Upper lobe of left lung (tissue), 6 donors: ENCODE measurements at regions not wholly inside any gene's neighbourhood (a gene's known extent, or its start where the extent isn't known, plus 50 kb on each side); places are given as distances from the start of the nearest gene placed in this dataset.

Experiments used
- ATAC-seq, 2 donors: fragments of 200-7000 bp; cut with Tn5 transposase; one replicate each; pipeline ENCODE4 v1.9.1; 2022; ENCODE audit warnings: mild to moderate bottlenecking in 2 of 2, moderate library complexity in 2 of 2; ENCODE audit not compliant: low FRiP score in 2 of 2
- DNase-seq, 2 donors: peaks; one replicate each; pipeline ENCODE4 v3.0.0-alpha.2; 2019 to 2020
- H3K27ac ChIP-seq, 4 donors: fragments of 200-600 bp; sonication (generic); one replicate each; pipeline ENCODE4 v1.5.1; 2016 to 2019
- H3K27me3 ChIP-seq, 4 donors: fragments of 200-600 bp; sonication (generic); one replicate each; pipeline ENCODE4 v1.5.1; 2017 to 2019
- H3K36me3 ChIP-seq, 4 donors: fragments of 200-600 bp; sonication (generic); one replicate each; pipeline ENCODE4 v1.5.1; 2016 to 2019
- H3K4me1 ChIP-seq, 4 donors: fragments of 200-600 bp; sonication (generic); one replicate each; pipeline ENCODE4 v1.5.1; 2018 to 2019
- H3K4me3 ChIP-seq, 4 donors: fragments of 200-600 bp; sonication (generic); one replicate each; pipeline ENCODE4 v1.5.1; 2017 to 2019; ENCODE audit warnings: mild to moderate bottlenecking in 2 of 4, moderate library complexity in 1 of 4
- H3K9me3 ChIP-seq, 4 donors: fragments of 200-600 bp; sonication (generic); one replicate each; pipeline ENCODE4 v1.5.1; 2018 to 2019
- EP300 ChIP-seq, 4 donors: sonication (generic); formaldehyde crosslinking; IDR thresholded peaks; one replicate each; pipeline ENCODE4 v1.5.1; 2017; ENCODE audit warnings: antibody characterized with exemption in 4 of 4, control low read depth in 2 of 4
- POLR2A ChIP-seq, 4 donors: fragments of 450-650 bp; IDR thresholded peaks; one replicate each; pipeline ENCODE4 v1.5.1; 2016 to 2017; ENCODE audit warnings: antibody characterized with exemption in 4 of 4, mild to moderate bottlenecking in 2 of 4
- POLR2AphosphoS5 ChIP-seq, 2 donors: sonication (generic); formaldehyde crosslinking; IDR thresholded peaks; one replicate each; pipeline ENCODE4 v1.5.1; 2017; ENCODE audit warnings: antibody characterized with exemption in 2 of 2
- WGBS, 2 donors: methylation state at CpG; one replicate each; pipeline ENCODE4 v1.1.5; 2017 to 2018; 5-methylcytosine and 5-hydroxymethylcytosine counted together
- TF ChIP-seq, protein P1 (sequence below), 6 experiments: fragments of 450-650 bp in 4 of 6; fragments of 200-600 bp in 2 of 6; sonication (generic) in 2 of 6; IDR thresholded peaks; one replicate each; pipeline ENCODE4 v1.5.1; 2016 to 2019; ENCODE audit warnings: antibody characterized with exemption in 6 of 6
- donor health status: DM: no; HTN: no; CAD: no; lungs with moderate emphysema.
- donor health status: DM: no; HTN: yes; CAD: no; lungs with severe emphysema.

DNA sequence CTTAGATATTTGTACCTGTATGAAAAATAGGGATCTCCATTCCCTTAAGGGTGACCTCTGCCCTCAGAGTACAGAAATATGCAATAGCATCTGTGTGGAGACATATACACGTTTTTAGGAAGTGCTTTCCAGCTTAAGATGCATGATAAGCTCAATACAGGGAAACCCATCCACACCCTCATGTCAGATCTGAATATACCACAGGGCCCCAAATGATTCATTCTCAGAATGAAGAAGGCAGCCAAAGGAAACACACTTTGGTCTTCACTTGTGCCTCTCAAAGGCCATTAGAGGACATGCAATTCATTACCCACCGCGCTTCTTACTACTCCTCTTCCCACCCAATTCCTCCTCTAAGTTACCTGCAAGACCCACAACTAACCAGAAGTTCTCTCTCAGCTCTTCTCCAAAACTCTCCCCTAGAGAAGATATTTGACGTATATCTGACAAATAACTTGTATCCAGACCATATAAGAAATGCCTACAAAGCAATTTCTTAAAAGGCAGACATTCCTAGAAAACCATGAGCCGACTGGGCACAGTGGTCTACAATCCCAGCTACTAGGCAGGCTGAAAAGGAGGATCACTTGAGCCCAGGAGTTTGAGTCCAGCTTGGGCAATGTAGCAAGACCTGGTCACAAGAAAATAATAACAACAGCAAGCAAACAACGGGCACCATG is 103.0 kb downstream of the OAT start:
- ATAC-seq: no peak

DNA sequence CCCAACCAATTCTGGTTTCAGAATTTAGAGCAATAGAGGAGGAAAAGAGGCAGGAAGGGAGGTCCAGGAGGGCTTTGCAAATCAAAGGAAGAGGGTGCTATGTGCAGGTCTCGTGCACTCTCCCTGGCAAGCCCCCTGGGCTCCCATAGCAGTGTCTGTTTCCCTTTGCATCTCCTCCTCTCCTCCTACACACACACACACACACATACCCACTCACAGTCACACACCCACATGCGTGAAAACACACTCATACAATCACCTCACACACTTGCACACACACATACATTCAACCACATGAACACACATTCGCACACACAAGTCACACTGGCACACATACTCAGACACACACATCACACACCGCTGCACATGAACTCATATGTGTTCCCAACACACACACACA is 105.3 kb downstream of the OAT start:
- Histone ChIP-seq H3K4me1 (no peaks in the 10 kb centered on the region), H3K36me3 (no peaks in the 10 kb centered on the region), H3K4me3 (no peak overlapping the region), H3K27me3 (no peaks in the 10 kb centered on the region), H3K9me3 (no peaks in the 10 kb centered on the region), H3K27ac (no peak overlapping the region)
- DNase-seq (no peak), ATAC-seq (no peak)
- TF ChIP-seq POLR2A (IDR thresholded peaks at IDR 0.05): no peak
- WGBS, 2 donors: 97% methylated on average over 4 of the region's 4 CpGs

More for the DNA sequence above, 103.0 kb downstream of the OAT start:
- Histone ChIP-seq H3K9me3 (no peaks in the 10 kb centered on the region), H3K4me3 (no peak overlapping the region), H3K36me3 (no peaks in the 10 kb centered on the region), H3K27ac (no peak overlapping the region), H3K27me3 (no peaks in the 10 kb centered on the region), H3K4me1 (no peaks in the 10 kb centered on the region)
- WGBS, 2 donors: 65 to 73% methylated on average over 6 of the region's 6 CpGs
- no peak for DNase-seq
- TF ChIP-seq, protein P1, sequence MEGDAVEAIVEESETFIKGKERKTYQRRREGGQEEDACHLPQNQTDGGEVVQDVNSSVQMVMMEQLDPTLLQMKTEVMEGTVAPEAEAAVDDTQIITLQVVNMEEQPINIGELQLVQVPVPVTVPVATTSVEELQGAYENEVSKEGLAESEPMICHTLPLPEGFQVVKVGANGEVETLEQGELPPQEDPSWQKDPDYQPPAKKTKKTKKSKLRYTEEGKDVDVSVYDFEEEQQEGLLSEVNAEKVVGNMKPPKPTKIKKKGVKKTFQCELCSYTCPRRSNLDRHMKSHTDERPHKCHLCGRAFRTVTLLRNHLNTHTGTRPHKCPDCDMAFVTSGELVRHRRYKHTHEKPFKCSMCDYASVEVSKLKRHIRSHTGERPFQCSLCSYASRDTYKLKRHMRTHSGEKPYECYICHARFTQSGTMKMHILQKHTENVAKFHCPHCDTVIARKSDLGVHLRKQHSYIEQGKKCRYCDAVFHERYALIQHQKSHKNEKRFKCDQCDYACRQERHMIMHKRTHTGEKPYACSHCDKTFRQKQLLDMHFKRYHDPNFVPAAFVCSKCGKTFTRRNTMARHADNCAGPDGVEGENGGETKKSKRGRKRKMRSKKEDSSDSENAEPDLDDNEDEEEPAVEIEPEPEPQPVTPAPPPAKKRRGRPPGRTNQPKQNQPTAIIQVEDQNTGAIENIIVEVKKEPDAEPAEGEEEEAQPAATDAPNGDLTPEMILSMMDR (IDR thresholded peaks at IDR 0.05): no peak
- TF ChIP-seq POLR2A (IDR thresholded peaks at IDR 0.05) (no peak), EP300 (IDR thresholded peaks at IDR 0.05) (no peak), POLR2AphosphoS5 (IDR thresholded peaks at IDR 0.05) (no peak)

GRCh38 chr10:124308811-124309210 is 109.9 kb downstream of the OAT start:
- WGBS, 2 donors: 84 to 89% methylated on average over 6 to 7 of the region's 7 CpGs
- no peak for ATAC-seq
- no peak overlapping the region for H3K4me3 ChIP-seq
- DNase-seq: no peak
- no peaks in the 10 kb centered on the region for H3K36me3 ChIP-seq
- no peaks in the 10 kb centered on the region for H3K27me3 ChIP-seq
- H3K9me3 ChIP-seq: no peaks in the 10 kb centered on the region
- TF ChIP-seq POLR2A (IDR thresholded peaks at IDR 0.05): no peak
- no peak for TF ChIP-seq POLR2AphosphoS5 (IDR thresholded peaks at IDR 0.05)
- TF ChIP-seq, protein P1 (IDR thresholded peaks at IDR 0.05): no peak
- TF ChIP-seq EP300 (IDR thresholded peaks at IDR 0.05): no peak
- H3K27ac ChIP-seq: no peak overlapping the region
- peaks cover 0 to 4% (median 0%) of the 10 kb centered on the region in 4 donors for H3K4me1 ChIP-seq

DNA sequence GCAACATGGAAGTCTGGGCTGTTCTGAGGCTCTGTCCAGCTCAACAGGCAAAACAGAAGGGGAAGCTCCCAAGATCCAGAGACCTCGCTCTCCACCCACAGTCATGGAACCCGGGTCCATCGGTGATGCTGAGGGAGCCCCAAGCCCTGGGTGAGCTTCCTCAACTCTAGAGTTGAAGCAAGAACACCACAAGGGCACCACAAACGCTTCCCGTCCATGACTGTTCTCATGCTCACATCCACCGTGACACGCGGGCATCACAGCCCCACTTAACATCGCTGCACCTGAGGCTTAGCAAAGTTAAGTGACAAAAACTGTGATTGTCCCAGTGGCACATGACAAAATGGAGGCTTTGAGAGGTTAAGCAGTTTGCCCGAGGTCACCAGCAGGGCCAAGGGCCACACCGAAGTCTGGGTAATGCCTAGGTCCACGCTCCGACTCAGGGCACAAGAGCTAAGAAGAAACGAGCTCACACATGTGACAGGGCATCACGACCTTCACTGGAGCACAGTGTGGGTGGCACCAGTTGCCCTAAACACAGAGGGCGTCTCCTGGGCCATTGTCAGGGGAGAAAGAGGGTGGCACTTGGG is 110.6 kb downstream of the OAT start:
- Histone ChIP-seq H3K27ac (no peak overlapping the region), H3K36me3 (no peaks in the 10 kb centered on the region), H3K9me3 (no peaks in the 10 kb centered on the region), H3K27me3 (no peaks in the 10 kb centered on the region), H3K4me3 (no peak overlapping the region), H3K4me1 (peaks cover 0 to 4% (median 0%) of the 10 kb centered on the region in 4 donors)
- 87 to 91% methylated on average over 11 to 16 of the region's 16 CpGs for WGBS, 2 donors
- TF ChIP-seq POLR2A (IDR thresholded peaks at IDR 0.05): no peak
- no peak for TF ChIP-seq EP300 (IDR thresholded peaks at IDR 0.05)
- TF ChIP-seq, protein P1 (IDR thresholded peaks at IDR 0.05): no peak
- TF ChIP-seq POLR2AphosphoS5 (IDR thresholded peaks at IDR 0.05): no peak
- ATAC-seq (no peak), DNase-seq (no peak)

DNA sequence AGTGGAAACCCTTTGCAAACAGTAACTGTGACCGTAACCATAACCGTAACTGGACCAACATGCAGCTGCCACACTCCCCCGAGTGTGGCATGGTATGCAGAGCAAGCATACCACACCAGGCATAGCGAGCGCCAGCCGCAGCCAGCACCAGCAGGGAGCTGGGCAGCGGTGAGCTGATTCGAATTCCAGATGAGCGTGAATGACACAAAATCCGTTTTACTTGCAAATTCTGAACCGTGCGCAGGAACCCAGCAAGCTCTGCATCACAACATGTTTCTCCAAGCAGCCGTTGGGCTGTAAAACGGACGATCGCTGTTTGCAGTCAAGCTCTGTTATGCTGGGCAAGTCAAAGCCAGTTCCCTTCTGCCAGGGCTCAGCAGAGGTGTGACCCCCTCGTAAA is 111.1 kb downstream of the OAT start:
- H3K27me3 ChIP-seq: no peaks in the 10 kb centered on the region
- H3K4me1 ChIP-seq: peaks cover 0 to 4% (median 0%) of the 10 kb centered on the region in 4 donors
- H3K9me3 ChIP-seq: no peaks in the 10 kb centered on the region
- H3K36me3 ChIP-seq: no peaks in the 10 kb centered on the region
- H3K27ac ChIP-seq: peak overlapping the region in 1 of 4 donors; percentile 17
- no peak overlapping the region for H3K4me3 ChIP-seq
- WGBS, 2 donors: 91 to 96% methylated on average over 14 to 17 of the region's 17 CpGs
- TF ChIP-seq POLR2A (IDR thresholded peaks at IDR 0.05): no peak
- TF ChIP-seq, protein P1 (IDR thresholded peaks at IDR 0.05): no peak
- no peak for TF ChIP-seq POLR2AphosphoS5 (IDR thresholded peaks at IDR 0.05)
- DNase-seq: no peak
- ATAC-seq: no peak
